ENCODE measurements at regions not wholly inside any gene's neighbourhood (a gene's known extent, or its start where the extent isn't known, plus 50 kb on each side); places are given as distances from the start of the nearest gene placed in this dataset.
"Not testable (repeated sequence)": the region's sequence is repeated elsewhere in the genome, so short reads cannot be mapped to it uniquely, and the experiment has no call there.

DNA sequence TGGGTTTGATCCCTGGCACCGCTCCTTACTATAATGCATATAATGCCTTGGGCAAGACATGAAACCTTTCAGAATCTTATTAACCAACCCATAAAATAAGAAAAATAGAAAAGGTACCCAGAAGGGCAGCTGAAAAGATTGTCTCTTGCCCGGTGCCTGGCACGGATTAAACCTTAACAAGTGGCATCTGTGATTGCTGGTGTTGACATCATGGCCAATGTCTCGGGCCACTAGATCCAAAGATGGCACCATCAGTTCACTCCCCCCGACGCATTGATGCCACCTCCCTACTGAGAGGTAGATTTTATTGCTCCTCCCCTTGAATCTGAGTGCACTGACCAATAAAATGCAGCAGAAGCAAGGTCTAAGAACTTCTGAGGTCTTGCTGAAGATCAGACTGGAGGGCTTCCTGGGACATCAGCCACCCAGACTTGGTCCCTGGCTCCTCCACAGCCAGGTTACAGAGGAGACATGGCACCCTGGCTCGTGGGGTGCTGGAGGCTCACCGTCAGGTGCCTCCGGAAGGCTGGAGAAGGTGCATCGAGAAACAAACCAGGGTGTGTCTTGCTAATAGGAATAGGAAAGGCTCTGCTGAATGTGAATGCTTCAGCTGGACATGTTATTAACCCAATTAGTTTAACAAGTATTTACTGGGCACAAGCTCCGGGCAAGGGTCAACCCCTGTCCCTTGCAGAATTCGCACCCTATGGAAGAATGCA, 80.0 kb upstream of the COL5A1 start:
- DNase-seq (ENCODE audit: low spot score), result no peak

DNA sequence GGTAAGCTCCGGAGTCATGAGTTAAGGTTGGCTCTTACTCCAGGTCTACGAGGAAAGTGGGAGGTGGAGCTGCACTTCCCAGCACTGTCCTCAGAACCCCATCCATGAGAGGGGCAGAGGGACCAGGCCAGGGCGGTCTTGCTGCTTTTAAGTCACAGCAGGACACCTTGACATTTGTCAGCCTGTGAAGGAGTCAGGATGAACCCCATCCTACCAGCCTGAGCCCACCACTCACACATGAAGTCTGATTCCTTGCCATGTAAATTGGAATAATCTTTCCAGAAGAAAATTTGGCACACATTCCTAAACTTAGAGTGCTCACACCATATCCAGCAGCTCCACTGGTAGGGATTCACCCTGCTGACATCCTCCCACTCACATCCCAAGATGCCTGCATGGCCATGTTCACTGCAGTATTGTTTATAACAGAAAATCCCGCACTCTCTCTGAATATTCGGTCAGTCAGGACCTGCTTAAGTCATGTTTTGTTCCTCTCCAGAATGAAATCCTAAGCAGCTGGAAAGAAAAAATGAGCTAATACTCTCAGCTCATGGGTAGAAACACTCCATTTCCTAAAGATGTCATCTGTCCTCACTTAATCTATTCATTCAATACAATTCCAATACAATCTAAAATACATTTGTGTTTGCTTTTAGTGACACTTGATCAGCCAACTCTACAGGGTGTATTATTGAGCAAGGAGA, 79.3 kb upstream of the COL5A1 start:
- no peak for DNase-seq (ENCODE audit: low spot score)

DNA sequence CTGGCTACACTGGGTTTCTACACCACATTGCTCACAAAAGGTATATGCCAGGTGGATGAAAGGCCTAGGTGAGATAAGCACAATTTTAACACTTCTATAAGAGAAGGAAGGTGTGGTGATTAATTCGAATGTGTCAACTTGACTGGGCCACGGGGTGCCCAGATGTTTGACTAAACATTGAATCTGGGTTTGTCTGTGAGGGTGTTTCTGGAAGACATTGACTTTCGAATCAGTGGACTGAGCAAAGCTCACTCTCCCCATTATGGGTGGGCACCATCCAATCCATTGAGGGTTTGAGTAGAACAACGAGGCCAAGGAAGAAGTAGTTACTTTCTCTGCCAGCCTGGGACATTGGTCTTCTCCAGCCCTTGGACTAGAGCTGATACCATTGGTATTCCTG, 78.2 kb upstream of the COL5A1 start:
- DNase-seq (ENCODE audit: low spot score), result no peak

DNA sequence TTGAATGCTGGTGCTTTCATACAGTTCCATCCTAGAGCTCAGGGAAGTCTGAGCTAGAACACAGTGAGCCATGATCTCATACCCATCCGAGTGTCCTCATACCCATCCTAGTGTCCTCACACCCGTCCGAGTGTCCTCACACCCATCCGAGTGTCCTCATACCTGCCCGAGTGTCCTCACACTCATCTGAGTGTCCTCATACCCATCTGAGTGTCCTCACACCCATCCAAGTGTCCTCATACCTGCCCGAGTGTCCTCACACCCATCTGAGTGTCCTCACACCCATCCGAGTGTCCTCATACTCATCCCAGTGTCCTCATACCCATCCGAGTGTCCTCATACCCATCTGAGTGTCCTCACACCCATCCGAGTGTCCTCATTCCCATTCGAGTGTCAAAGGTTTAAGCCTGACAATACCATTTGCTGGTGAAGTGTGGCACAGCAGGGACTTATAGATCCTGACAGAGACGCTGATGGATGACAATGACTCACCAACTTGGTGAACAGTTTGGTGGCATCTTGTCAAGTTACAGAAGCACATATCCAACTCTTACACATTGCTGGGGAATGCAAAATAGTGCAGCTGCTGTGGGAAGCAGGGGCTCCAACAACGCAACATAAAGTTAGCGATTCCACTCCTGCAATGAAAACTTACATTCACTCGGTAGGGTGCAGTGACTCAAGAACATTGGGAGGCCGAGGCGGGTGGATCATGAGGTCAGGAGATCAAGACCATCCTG, 77.0 kb upstream of the COL5A1 start:
- peak; percentile 87 for DNase-seq (ENCODE audit: low spot score)

DNA sequence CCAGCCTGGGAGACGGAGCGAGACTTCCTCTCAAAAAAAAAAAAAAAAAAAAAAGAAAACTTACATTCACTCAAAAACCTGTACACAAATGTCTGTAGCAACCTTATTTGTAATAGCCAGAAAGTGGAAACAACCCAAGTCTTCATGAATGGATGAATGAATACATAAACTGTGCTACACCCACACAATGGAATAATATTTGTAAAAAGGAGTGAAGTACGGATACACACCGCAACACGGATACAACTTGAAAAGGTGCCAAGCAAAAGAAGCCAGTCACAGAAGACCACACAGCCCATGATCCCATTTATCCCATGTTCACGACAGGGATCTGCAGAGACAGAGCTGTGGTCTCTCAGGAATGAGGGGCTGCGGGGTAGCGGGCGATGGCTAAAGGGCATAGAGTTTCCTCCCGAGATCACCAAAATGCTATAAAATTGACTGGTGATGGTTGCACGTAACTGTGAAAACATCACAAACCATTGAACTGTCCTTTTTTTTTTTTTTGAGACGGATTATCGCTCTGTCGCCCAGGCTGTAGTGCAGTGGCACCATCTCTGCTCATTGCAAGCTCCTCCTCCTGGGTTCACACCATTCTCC, 76.2 kb upstream of the COL5A1 start:
- no peak for DNase-seq (ENCODE audit: low spot score)

DNA sequence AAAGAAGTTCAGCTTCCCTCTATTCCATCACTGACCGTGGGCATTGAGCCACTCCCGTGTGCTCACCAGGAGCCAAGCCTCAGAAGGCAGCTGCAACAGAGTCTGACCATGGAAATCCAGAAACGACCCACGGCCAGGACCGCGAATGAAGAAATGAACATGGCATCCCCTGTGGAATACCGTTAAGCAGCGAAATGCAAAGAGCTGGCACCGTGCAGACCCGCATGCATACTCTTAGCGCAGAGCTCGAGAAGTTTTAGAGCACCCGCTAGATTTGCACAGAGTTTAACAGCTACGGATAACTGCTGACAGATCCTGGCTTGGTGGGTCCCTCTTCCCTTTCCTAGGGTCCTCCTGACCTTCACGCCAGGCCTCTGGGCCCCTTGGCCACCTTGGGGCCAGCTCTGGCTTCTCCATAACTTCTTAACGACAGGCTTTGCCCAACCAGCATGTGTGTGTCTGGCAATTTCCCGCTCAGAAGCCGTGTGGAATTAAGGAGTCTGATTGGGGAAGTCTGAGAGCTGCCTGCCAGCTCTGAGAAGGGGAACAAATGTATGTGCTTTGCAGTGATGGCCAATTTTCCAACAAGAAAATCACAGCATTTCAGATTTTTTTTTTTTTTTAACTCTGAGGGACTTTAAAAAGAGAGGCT, 75.3 kb upstream of the COL5A1 start:
- no peak for DNase-seq (ENCODE audit: low spot score)

DNA sequence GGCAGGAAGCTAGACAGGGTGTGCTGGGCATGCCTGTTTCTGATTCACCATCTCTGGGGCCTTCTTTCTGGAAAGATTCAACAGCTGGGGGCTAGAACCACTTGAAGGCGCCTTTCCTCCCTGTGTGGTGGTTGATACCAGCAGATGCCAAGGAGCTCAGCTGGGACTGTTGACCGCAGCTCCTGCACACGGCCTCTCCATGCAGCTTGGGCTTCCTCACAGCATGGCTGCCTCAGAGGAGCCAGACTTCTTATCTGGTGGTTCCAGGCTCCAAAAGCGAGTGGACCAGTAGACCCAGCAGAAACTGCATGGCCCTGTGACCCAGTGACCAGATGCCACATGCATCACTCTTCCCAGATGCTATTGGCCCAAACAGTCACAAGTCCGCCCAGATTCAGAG, 74.7 kb upstream of the COL5A1 start:
- no peak for DNase-seq (ENCODE audit: low spot score)

DNA sequence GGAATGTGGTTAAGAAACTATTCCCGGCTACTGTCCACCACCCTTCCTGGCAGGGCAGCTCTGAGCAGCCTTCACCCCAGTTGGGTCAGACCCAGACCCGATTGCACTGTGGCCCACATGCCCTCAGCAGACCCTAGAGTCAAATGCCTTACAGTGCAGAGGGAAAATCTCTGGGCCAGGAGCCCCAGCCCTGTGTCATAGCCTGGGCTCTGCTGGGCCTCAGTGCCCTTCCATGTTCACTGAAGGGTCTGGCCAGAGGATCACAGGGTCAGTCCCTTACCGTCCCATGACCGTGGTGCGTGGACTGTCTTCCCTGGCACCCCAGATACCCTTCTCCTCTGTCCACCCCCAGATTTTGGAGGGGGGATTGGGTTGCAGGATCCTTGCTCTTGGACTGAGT, 73.5 kb upstream of the COL5A1 start:
- no peak for DNase-seq (ENCODE audit: low spot score)

DNA sequence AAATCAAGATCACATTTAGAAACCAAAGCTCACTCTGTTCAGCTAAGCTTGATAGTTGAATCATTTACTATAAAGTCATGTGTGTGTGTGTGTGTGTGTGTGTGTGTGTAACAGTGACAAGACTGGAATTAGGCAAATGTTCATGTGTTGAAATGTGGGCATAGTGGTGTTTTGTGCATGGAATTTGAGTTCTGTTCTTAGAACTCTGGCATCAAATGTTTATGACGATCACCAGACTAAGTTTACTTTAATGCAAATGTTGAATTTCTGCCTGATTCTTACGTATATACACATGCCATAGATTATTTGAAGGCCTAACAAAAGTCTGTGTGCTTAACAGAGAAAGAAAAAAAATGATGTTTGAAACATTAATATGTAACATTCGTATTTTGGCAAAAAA, 72.8 kb upstream of the COL5A1 start:
- no peak for DNase-seq (ENCODE audit: low spot score)

DNA sequence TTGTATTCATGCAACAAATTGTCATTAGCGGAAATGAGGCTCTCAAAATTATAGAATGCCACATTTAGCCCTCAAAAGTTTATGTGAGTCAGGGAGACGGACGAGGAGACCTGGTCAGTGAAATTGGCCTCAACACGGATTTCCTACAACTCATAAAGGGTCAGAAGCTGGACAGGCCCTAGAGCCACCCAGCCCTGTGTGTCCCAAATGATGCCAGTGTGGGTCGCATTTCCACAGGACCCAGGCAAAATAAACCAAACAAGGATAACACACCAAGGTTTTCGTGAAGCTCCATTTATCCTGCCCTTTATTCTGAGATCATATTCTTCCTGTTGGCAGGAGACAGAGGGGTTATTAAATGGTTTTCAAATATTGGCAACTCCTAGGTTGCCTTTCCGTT, 72.0 kb upstream of the COL5A1 start:
- no peak for DNase-seq (ENCODE audit: low spot score)

DNA sequence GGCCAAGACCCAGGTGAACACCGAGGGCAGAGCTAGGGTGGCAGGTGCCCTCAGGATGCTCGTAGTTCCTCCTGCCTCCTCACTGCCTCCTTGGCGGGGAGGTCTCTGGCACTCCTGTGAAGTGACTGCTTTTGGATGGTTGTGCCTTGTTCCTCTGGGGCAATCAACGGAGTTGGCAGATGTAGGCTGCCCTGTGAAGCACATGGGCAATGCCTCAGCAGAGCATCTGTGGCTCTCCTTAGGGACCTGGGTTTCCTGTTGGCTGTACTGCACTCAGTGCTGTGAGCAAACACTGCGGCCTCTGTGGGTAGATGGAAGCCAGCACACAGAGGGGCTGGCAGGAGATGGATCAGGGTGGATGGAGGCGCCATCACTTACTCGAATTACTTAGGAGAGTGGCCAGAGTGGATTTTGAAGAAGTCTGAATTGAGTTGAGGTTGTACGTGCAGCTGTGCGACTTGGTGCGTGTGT, 71.4 kb upstream of the COL5A1 start:
- peak; percentile 45 for DNase-seq (ENCODE audit: low spot score)

DNA sequence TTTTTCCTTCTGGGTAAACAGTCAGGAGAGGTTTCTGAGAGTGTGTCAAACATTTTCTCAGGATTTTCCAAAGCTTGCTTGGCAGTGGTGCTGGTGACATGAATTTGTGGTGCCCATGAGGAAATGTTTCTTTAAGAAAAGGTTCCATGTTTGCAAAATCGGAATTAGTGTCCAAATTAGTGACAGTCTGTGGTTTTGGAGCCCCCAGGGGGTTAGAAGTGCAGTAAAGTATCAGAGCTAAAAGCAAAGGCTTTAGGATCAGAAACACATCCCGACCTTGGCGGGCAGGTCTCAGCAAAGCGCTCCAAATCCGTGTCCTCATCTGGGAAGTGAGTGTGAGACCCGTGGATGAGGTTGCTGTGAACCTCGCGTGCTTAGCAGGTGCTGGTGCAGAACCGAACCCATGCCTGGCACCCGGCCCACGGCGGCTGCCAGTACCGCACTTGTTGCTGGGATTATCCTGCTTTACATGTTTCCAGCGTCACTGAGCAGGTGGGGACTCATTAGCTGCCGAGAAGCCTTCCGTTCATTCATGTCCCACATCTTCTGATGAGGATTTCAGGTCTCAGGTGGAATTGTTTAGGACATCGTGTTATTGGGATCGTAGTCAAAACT, 70.8 kb upstream of the COL5A1 start:
- DNase-seq (ENCODE audit: low spot score), result no peak

DNA sequence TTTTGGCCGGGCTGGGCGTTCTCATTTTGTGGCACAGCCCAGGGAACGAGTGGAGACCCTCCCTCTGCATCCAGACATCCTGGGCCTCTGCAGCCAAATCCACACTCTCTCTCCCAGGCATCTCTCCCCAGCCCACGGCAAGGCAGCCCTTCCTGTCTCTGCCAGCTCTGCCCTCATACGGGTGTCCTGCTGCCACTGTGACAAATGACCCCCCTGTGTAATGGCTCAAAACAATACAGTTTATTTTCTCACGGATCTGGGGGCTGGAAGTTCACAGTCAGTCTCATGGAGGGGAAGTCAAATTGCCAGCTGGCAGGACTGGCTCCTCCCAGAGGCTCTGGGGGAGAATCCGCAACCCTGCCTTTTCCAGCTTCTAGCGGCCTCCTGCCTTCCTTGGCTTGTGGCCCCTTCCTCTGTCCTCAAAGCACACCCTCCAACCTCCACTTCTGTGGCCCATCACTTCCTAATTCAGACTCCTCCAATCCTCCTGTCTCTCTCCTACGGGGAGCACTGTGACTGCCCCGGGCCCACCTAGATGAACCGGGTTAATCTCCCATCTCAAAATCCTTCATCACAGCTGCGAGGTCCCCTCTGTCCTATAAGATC, 70.2 kb upstream of the COL5A1 start:
- DNase-seq (ENCODE audit: low spot score), result no peak

DNA sequence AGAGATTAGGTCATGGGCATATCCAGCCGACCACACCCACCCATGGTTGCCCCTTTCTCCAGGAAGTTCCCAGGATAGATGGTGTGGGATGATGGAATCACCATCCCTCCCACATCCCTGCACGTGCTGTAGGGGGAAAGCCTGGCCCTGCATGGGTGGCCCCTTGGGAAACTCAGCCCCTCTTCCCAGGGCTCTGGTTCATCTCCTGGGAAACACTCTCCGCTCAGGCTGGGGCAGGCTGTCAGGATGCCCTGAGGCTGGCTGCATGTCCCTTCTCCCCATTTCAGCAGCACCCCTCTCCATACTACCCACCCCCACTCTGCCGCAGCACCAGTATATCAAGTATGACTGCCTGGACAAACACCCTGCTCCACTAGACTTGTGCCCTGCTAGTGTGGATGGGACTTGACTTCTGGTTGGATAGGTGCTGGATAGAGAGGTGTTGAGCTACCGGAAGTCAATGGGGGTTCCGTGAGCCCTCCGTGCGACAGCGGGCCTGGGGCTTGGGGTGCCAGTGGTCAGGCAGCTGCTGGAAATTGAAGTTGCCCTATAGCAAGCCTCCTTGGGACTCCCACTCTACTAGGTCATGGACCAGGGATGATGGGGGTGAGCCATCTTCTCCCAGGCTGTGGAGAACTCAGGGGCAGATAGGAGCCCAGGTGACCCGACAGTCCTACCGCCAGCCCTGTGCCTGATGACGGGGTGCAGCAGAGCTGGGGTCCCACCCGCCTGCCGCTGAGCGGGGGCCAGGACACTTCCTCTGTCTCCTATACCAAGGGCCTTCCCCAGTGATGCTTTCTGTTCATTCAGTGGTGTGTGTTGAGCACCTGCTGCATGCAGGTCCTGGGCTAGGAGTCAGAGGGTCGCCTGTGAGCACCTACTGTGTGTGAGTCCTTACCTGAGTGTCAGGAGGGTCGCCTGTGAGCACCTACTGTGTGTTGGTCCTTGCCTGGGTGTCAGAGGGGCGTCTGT, 69.4 kb upstream of the COL5A1 start:
- no peak for DNase-seq (ENCODE audit: low spot score)

DNA sequence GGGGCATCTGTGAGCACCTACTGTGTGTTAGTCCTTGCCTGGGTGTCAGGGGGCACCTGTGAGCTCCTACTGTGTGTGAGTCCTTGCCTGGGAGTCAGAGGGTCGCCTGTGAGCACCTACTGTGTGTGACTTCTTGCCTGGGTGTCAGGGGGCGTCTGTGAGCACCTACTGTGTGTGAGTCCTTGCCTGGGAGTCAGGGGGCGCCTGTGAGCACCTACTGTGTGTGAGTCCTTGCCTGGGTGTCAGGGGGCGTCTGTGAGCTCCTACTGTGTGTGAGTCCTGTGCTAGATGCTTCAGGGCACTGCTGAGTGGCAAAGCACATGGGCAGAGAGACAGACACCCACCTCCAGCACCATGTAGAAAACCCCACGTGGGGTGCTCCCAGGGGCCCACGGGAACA, 66.9 kb upstream of the COL5A1 start:
- not testable (repeated sequence) for DNase-seq (ENCODE audit: low spot score)

DNA sequence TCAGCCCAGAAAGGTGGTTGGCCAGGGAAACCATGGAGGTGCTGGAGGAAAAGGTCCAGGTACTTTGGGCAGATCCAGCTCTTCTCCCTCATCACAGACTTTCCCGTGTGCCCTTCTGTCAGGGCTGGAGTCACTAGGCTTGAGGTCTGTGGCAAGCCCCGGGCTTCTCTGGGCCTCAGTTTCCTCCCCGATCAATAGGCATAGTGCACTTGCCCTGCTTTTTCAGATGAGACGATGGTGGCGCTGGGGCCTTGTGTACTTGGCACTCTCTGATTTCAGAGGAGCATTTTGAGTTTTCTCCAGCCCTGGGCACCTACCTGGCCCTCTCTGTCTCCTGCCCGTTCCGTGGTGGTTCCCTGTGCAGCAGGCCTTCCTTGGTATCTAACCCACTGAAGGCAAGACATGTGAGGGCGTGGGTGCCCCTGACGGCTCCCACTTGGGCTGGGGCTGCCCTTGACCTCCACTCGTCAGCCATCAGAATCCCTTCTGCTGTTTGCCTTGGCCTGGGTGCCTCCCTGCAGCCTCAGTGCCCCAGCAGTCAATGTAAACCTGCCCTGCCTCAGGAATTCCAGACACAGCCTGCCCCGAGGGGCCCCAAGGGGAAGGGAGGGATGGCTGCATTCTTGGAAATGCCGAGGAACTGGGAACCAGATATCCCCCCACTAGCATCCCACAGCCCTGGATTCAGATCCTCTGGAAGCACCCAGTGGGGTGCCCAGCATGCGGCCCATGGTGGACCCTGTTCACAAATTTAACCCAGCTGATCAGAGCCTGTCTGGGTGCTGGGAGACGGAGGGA, 66.3 kb upstream of the COL5A1 start:
- DNase-seq (ENCODE audit: low spot score), result no peak

DNA sequence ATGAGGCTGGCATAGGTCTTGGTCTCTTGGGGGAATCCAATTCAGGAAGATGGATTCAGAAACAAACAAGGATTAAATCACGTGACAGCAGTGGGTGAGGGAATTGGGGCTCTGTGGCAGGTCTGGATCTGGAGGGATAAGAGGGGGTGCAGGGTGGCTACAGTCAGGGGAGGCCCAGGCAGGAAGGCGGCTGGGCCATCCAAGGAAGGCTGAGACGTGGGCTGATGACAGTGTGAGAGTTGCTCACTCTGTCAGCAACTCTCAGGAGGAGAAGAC, 65.8 kb upstream of the COL5A1 start:
- DNase-seq (ENCODE audit: low spot score), result no peak

DNA sequence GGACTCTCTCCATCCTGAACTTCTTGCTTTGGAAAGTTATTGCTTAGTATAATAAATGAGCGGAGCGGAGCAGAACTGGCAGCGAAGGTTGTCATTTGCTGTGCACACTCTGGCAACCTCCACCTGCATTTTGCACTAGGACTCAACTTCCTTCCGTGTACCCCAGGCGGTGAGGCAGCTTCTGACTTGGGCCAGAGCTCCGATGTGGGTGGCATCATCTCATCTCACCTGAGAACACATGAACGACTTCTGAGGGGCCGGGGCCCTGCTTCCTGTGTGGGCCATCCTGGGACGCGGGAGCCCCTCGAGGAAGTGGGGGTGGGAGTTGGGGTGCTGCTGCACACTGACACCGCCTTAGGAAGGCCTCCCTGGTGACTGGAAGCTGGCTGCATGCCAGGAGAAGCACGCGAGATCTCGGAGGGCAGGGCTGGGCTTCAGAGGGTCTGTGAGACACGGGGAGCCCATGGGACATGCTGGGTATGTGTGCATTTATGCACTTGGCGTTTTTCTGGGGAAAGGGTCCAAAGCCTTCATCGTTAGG, 56.5 kb upstream of the COL5A1 start:
- DNase-seq (ENCODE audit: low spot score), result no peak
